SK-N-SH (cell line): ENCODE measurements at regions not wholly inside any gene's neighbourhood (a gene's known extent, or its start where the extent isn't known, plus 50 kb on each side); places are given as distances from the start of the nearest gene placed in this dataset.

ENCODE experiments used
- CTCF ChIA-PET: fragments of 300-600, 350-600 bp; formaldehyde crosslinking; extraction: SDS; loops from one replicate; lab custom pipeline; 2021; lab: Yijun Ruan, JAX
- POLR2A ChIA-PET: fragments of 350-600 bp; sonication (Branson Sonifier 250); formaldehyde crosslinking; extraction: SDS; loops from one replicate; lab custom pipeline; 2020; ENCODE audit warnings: antibody characterized with exemption, inconsistent platforms; lab: Yijun Ruan, JAX
- DNase-seq: peaks from one replicate; pipeline ENCODE4 v3.0.0; 2012
- H2AFZ ChIP-seq: fragments of 200-600 bp; sonication (generic); 2 replicates; pipeline ENCODE4 v1.8.1; 2016; ENCODE audit warnings: antibody characterized with exemption, mild to moderate bottlenecking, low read depth
- H3F3A ChIP-seq: fragments of 200-600 bp; sonication (generic); replicated peaks from 2 replicates; pipeline ENCODE3; 2016; ENCODE audit warnings: antibody characterized with exemption, mild to moderate bottlenecking; ENCODE audit not compliant: insufficient read depth
- H3K27ac ChIP-seq, 2 experiments: fragments of 200-500 bp in 1 of 2; fragments of 200-600 bp in 1 of 2; sonication (Bioruptor generic) in 1 of 2; sonication (generic), shearing (Covaris generic) in 1 of 2; 2 replicates each; pipeline versions ENCODE4 v1.5.1 to v1.6.1; 2014 to 2016; ENCODE audit warnings: low read depth in 2 of 2, inconsistent platforms in 1 of 2, low read length in 1 of 2, mild to moderate bottlenecking in 1 of 2, mixed read lengths in 1 of 2
- H3K27me3 ChIP-seq: fragments of 200-600 bp; sonication (generic), shearing (Covaris generic); 2 replicates; pipeline ENCODE4 v1.6.1; 2016; ENCODE audit warnings: mixed run types; ENCODE audit not compliant: insufficient read depth
- H3K36me3 ChIP-seq, 2 experiments: fragments of 200-500 bp in 1 of 2; fragments of 200-600 bp in 1 of 2; sonication (Bioruptor generic) in 1 of 2; sonication (generic) in 1 of 2; replicated peaks in 1 of 2; 2 replicates each; pipeline versions ENCODE3 to v1.5.1; 2014 to 2016; ENCODE audit warnings: low read length in 1 of 2, mild to moderate bottlenecking in 1 of 2; ENCODE audit not compliant: insufficient read depth in 2 of 2, control insufficient read depth in 1 of 2
- H3K4me1 ChIP-seq, 2 experiments: fragments of 200-500 bp in 1 of 2; fragments of 200-600 bp in 1 of 2; sonication (Bioruptor generic) in 1 of 2; sonication (generic), shearing (Covaris generic) in 1 of 2; 2 replicates each; pipeline versions ENCODE4 v1.5.1 to v1.6.1; 2014 to 2016; ENCODE audit warnings: low read depth in 1 of 2, low read length in 1 of 2, mixed run types in 1 of 2; ENCODE audit not compliant: insufficient read depth in 2 of 2, control insufficient read depth in 1 of 2
- H3K4me2 ChIP-seq: fragments of 200-600 bp; sonication (generic), shearing (Covaris generic); 2 replicates; pipeline ENCODE4 v1.6.1; 2017; ENCODE audit warnings: mixed run types
- H3K4me3 ChIP-seq, 2 experiments: fragments of 200-500 bp in 1 of 2; fragments of 200-600 bp in 1 of 2; sonication (Bioruptor generic) in 1 of 2; sonication (generic), shearing (Covaris generic) in 1 of 2; 2 replicates each; pipeline versions ENCODE4 v1.5.1 to v1.8.1; 2014 to 2016; ENCODE audit warnings: low read depth in 2 of 2, inconsistent platforms in 1 of 2, low read length in 1 of 2, mild to moderate bottlenecking in 1 of 2, mixed read lengths in 1 of 2, moderate library complexity in 1 of 2
- H3K79me2 ChIP-seq: fragments of 200-600 bp; sonication (generic); 2 replicates; pipeline ENCODE4 v1.8.1; 2017; ENCODE audit warnings: mild to moderate bottlenecking; ENCODE audit not compliant: insufficient read depth
- H3K9ac ChIP-seq: fragments of 200-600 bp; sonication (generic); 2 replicates; pipeline ENCODE4 v1.6.1; 2017; ENCODE audit warnings: mixed run types
- H3K9me2 ChIP-seq: fragments of 200-600 bp; sonication (generic); 2 replicates; pipeline ENCODE4 v1.6.1; 2017; ENCODE audit warnings: mixed run types
- H3K9me3 ChIP-seq: fragments of 200-600 bp; sonication (generic); 2 replicates; pipeline ENCODE4 v1.6.1; 2017; ENCODE audit warnings: mixed run types, mild to moderate bottlenecking, moderate library complexity
- H4K20me1 ChIP-seq: fragments of 200-600 bp; sonication (generic); 2 replicates; pipeline ENCODE4 v1.6.1; 2017; ENCODE audit warnings: mild to moderate bottlenecking, mixed run types; ENCODE audit not compliant: insufficient read depth
- CHD2 ChIP-seq: fragments of 150-350 bp; IDR thresholded peaks from 2 replicates; pipeline ENCODE4 v1.6.1; 2018; ENCODE audit warnings: low read length; ENCODE audit not compliant: partially characterized antibody
- CTCF ChIP-seq: fragments of 200-600 bp; sonication (generic); IDR thresholded peaks from 2 replicates; pipeline ENCODE4 v1.6.1; 2017; ENCODE audit warnings: antibody characterized with exemption, mild to moderate bottlenecking, moderate library complexity
- ELF1 ChIP-seq: IDR thresholded peaks from 2 replicates; pipeline ENCODE4 v1.4.0; 2012
- FOXJ3 ChIP-seq: sonication (generic); formaldehyde crosslinking; IDR thresholded peaks from 2 replicates; pipeline ENCODE4 v1.5.1; 2020; ENCODE audit warnings: mild to moderate bottlenecking, missing genetic modification reagents
- GABPA ChIP-seq: IDR thresholded peaks from 2 replicates; pipeline ENCODE4 v1.4.0; 2012; ENCODE audit warnings: low read depth, mild to moderate bottlenecking
- GATA2 ChIP-seq: sonication (generic); formaldehyde crosslinking; IDR thresholded peaks from 2 replicates; pipeline ENCODE4 v1.5.0; 2020; ENCODE audit warnings: mild to moderate bottlenecking, missing genetic modification reagents
- IRF3 ChIP-seq: fragments of 150-350 bp; IDR thresholded peaks from 2 replicates; pipeline ENCODE4 v1.6.1; 2016; ENCODE audit warnings: mild to moderate bottlenecking, low read depth, low read length
- JUND ChIP-seq: IDR thresholded peaks from 2 replicates; pipeline ENCODE4 v1.4.0; 2012
- MAX ChIP-seq: IDR thresholded peaks from 2 replicates; pipeline ENCODE4 v1.4.0; 2012; ENCODE audit warnings: low read depth
- MEF2A ChIP-seq: IDR thresholded peaks from 2 replicates; pipeline ENCODE4 v1.4.0; 2012; ENCODE audit warnings: low read depth, borderline replicate concordance
- MXI1 ChIP-seq: IDR thresholded peaks from 2 replicates; pipeline ENCODE4 v1.6.1; 2012; ENCODE audit warnings: mild to moderate bottlenecking, low read depth, low read length, improper control_type of control experiment
- NFIC ChIP-seq: IDR thresholded peaks from 2 replicates; pipeline ENCODE4 v1.4.0; 2012; ENCODE audit warnings: borderline replicate concordance
- POLR2AphosphoS5 ChIP-seq: IDR thresholded peaks from 2 replicates; pipeline ENCODE4 v1.6.1; 2012; ENCODE audit warnings: low read depth, low read length
- RCOR1 ChIP-seq: fragments of 150-350 bp; IDR thresholded peaks from 2 replicates; pipeline ENCODE4 v1.6.1; 2017; ENCODE audit warnings: antibody characterized with exemption, low read length
- REST ChIP-seq: IDR thresholded peaks from 2 replicates; pipeline ENCODE4 v1.6.1; 2012; ENCODE audit warnings: mild to moderate bottlenecking, low read depth, low read length, moderate library complexity
- SIN3A ChIP-seq: IDR thresholded peaks from 2 replicates; pipeline ENCODE4 v1.6.1; 2012; ENCODE audit warnings: low read depth, mild to moderate bottlenecking, low read length, moderate library complexity, borderline replicate concordance
- TAF1 ChIP-seq: IDR thresholded peaks from 2 replicates; pipeline ENCODE4 v1.6.1; 2012; ENCODE audit warnings: low read depth, mild to moderate bottlenecking, low read length, moderate library complexity, borderline replicate concordance
- USF2 ChIP-seq: fragments of 150-350 bp; IDR thresholded peaks from 2 replicates; pipeline ENCODE4 v1.6.1; 2017; ENCODE audit warnings: antibody characterized with exemption, low read length, low read depth, borderline replicate concordance
- WGBS: methylation state at CpG from one replicate; pipeline ENCODE4 v1.1.6; 2017; ENCODE audit warnings: low lambda C conversion rate; 5-methylcytosine and 5-hydroxymethylcytosine counted together

- ChIA-PET POLR2A (no interaction called here), CTCF (interaction anchor here (0.8 kb wide), 1 partner anchor 189 kb away, joined by 3 read pairs; no protein-coding TSS in a partner anchor)
- Histone ChIP-seq H3K9me3 (no peaks in the 10 kb centered on the region), H3K79me2 (no peaks in the 10 kb centered on the region), H3K4me3 (no peak overlapping the region), H4K20me1 (no peaks in the 10 kb centered on the region), H3K9ac (no peak overlapping the region), H3K9me2 (no peaks in the 10 kb centered on the region), H2AFZ (no peak overlapping the region), H3K27me3 (no peaks in the 10 kb centered on the region)
- TF ChIP-seq SIN3A (no peak), GABPA (no peak), MXI1 (no peak), JUND (no peak), TAF1 (no peak), RCOR1 (no peak), GATA2 (CRISPR knock-in tag) (no peak), ELF1 (no peak), MAX (no peak), CHD2 (no peak), IRF3 (no peak), NFIC (no peak), POLR2AphosphoS5 (no peak), USF2 (no peak), FOXJ3 (CRISPR knock-in tag) (no peak), MEF2A (no peak), CTCF (no peak), REST (no peak)
- TF ChIP-seq, all 33 proteins: peak for 0
- Histone ChIP-seq H3K4me1 (peaks cover 0 to 12% of the 10 kb centered on the region in 2 experiments; a peak in 1 of 4 replicates), H3K4me2 (no peak overlapping the region), H3K27ac (no peak overlapping the region), H3F3A (peaks cover 4% of the 10 kb centered on the region), H3K36me3 (peaks cover 0 to 7% of the 10 kb centered on the region in 2 experiments)
- DNase-seq: no peak
- 78% methylated on average over 2 of the region's 2 CpGs for WGBS
Measured at GRCh38 chr2:145622285-145622684, 1102.4 kb upstream of the ZEB2 start.
